ENCODE measurements at regions not wholly inside any gene's neighbourhood (a gene's known extent, or its start where the extent isn't known, plus 50 kb on each side); places are given as distances from the start of the nearest gene placed in this dataset.

- no peak for TF ChIP-seq SIN3A (IDR thresholded peaks at IDR 0.05; ENCODE audit: borderline replicate concordance, insufficient read depth, low read depth, low read length)
- TF ChIP-seq CTCF (IDR thresholded peaks at IDR 0.05) = peak; percentile 64; the same call in 1 of the 2 replicates
- BruUV-seq (replicated peaks) = no TSS peak
- ChIA-PET CTCF (no interaction called here), POLR2A (no interaction called here)
- Histone ChIP-seq H3K9me3 (ENCODE audit: control insufficient read depth, insufficient read depth, low read depth, low read length) (no peaks in the 10 kb centered on the region), H3K4me1 (ENCODE audit: control insufficient read depth, insufficient read depth, low read length) (no peaks in the 10 kb centered on the region), H3K27me3 (ENCODE audit: control insufficient read depth, insufficient read depth, low read length) (no peaks in the 10 kb centered on the region), H3K27ac (ENCODE audit: low read length) (no peak overlapping the region), H3K4me3 (ENCODE audit: low read depth in 2 of 2, low read length in 2 of 2) (no peak overlapping the region), H3K36me3 (ENCODE audit: control insufficient read depth, insufficient read depth, low read length) (no peaks in the 10 kb centered on the region)
- DNase-seq (ENCODE audit: low read depth, low spot score) = no peak
- in situ Hi-C loops (cut with HindIII; ENCODE audit: low pct_unique_long_range_greater_than_20kb, low sequenced_read_pairs) (no loop called here), intact Hi-C loops (cut with micrococcal nuclease; ENCODE audit: unreplicated experiment) (no loop called here)
- no peak for ATAC-seq
Observed at GRCh38 chrX:57817302-57817701, 93.0 kb downstream of the ZXDA start.

DNA sequence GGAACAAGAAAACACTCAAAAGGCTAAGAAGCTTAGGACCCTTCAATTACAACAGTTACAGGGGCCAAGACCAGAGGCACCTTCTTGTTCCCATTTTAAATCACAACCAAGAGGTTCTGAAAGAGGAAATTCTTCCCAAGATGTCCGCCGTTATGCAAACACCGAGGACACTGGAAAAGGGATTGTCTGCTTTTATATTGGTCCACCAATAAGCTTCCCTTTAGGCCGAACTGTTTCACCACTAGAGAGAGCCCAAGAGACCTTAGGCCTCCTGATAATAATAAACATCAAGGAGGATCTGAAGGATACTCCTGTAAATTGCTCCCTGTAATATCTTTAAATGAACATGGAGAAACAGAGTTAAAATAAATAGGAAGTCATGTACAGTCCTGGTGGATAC lies 92.6 kb upstream of the NLRP2B start:
- H3K27ac ChIP-seq (ENCODE audit: low read length) = no peak overlapping the region
- H3K27me3 ChIP-seq (ENCODE audit: control insufficient read depth, insufficient read depth, low read length) = no peaks in the 10 kb centered on the region
- TF ChIP-seq CTCF (IDR thresholded peaks at IDR 0.05) = peak; percentile 19; the same call in 1 of the 2 replicates
- TF ChIP-seq, protein P1, sequence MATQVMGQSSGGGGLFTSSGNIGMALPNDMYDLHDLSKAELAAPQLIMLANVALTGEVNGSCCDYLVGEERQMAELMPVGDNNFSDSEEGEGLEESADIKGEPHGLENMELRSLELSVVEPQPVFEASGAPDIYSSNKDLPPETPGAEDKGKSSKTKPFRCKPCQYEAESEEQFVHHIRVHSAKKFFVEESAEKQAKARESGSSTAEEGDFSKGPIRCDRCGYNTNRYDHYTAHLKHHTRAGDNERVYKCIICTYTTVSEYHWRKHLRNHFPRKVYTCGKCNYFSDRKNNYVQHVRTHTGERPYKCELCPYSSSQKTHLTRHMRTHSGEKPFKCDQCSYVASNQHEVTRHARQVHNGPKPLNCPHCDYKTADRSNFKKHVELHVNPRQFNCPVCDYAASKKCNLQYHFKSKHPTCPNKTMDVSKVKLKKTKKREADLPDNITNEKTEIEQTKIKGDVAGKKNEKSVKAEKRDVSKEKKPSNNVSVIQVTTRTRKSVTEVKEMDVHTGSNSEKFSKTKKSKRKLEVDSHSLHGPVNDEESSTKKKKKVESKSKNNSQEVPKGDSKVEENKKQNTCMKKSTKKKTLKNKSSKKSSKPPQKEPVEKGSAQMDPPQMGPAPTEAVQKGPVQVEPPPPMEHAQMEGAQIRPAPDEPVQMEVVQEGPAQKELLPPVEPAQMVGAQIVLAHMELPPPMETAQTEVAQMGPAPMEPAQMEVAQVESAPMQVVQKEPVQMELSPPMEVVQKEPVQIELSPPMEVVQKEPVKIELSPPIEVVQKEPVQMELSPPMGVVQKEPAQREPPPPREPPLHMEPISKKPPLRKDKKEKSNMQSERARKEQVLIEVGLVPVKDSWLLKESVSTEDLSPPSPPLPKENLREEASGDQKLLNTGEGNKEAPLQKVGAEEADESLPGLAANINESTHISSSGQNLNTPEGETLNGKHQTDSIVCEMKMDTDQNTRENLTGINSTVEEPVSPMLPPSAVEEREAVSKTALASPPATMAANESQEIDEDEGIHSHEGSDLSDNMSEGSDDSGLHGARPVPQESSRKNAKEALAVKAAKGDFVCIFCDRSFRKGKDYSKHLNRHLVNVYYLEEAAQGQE (IDR thresholded peaks at IDR 0.05; ENCODE audit: insufficient read depth in 1 of 2, low read depth in 2 of 2, low read length in 1 of 2) = no peak
- CTCF ChIA-PET = no interaction called here
- no peaks in the 10 kb centered on the region for H3K9me3 ChIP-seq (ENCODE audit: control insufficient read depth, insufficient read depth, low read depth, low read length)
- no peak for ATAC-seq
- no peaks in the 10 kb centered on the region for H3K36me3 ChIP-seq (ENCODE audit: control insufficient read depth, insufficient read depth, low read length)
- H3K4me3 ChIP-seq (ENCODE audit: low read depth in 2 of 2, low read length in 2 of 2) = no peak overlapping the region
- H3K4me1 ChIP-seq (ENCODE audit: control insufficient read depth, insufficient read depth, low read length) = no peaks in the 10 kb centered on the region
- no TSS peak for BruUV-seq (replicated peaks)
- in situ Hi-C loops (cut with HindIII; ENCODE audit: low pct_unique_long_range_greater_than_20kb, low sequenced_read_pairs) (no loop called here), intact Hi-C loops (cut with micrococcal nuclease; ENCODE audit: unreplicated experiment) (no loop called here)
- no peak for DNase-seq (ENCODE audit: low read depth, low spot score)
- POLR2A ChIA-PET = no interaction called here

DNA sequence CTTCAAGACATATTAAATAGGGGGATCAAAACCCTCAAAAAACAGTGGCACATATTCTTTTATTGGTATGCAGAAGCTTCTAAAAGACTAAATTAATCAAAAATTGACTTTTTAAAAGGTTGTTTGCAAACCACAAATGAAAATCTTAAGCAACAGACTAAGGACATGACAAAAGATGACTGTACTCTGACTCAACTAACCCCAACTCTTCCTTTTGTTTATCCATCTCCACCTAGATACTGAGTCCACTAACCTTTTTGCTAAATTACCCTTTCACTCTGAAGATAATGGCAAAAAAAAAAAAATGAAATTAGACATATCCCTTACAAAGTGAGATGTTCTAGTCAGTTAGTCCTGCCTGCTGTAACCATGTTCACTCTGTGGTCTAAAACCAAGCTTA lies 91.6 kb upstream of the NLRP2B start:
- intact Hi-C loops (cut with micrococcal nuclease; ENCODE audit: unreplicated experiment) (no loop called here), in situ Hi-C loops (cut with HindIII; ENCODE audit: low pct_unique_long_range_greater_than_20kb, low sequenced_read_pairs) (no loop called here)
- Histone ChIP-seq H3K4me3 (ENCODE audit: low read depth in 2 of 2, low read length in 2 of 2) (no peak overlapping the region), H3K27me3 (ENCODE audit: control insufficient read depth, insufficient read depth, low read length) (no peaks in the 10 kb centered on the region), H3K9me3 (ENCODE audit: control insufficient read depth, insufficient read depth, low read depth, low read length) (no peaks in the 10 kb centered on the region), H3K27ac (ENCODE audit: low read length) (no peak overlapping the region), H3K36me3 (ENCODE audit: control insufficient read depth, insufficient read depth, low read length) (no peaks in the 10 kb centered on the region), H3K4me1 (ENCODE audit: control insufficient read depth, insufficient read depth, low read length) (no peaks in the 10 kb centered on the region)
- BruUV-seq (replicated peaks) = no TSS peak
- POLR2A ChIA-PET = no interaction called here
- TF ChIP-seq CTCF (IDR thresholded peaks at IDR 0.05) (no peak), POLR2AphosphoS5 (IDR thresholded peaks at IDR 0.05; ENCODE audit: low read depth, low read length) (no peak), TCF7L2 (IDR thresholded peaks at IDR 0.05; ENCODE audit: low read depth, low read length) (no peak), SIN3A (IDR thresholded peaks at IDR 0.05; ENCODE audit: borderline replicate concordance, insufficient read depth, low read depth, low read length) (no peak)
- TF ChIP-seq, protein P1 (IDR thresholded peaks at IDR 0.05; ENCODE audit: insufficient read depth in 1 of 2, low read depth in 2 of 2, low read length in 1 of 2) = no peak
- CTCF ChIA-PET = no interaction called here
- DNase-seq (ENCODE audit: low read depth, low spot score) = no peak
- no peak for ATAC-seq

Measured in Panc1 (cell line).